CD4-positive, alpha-beta T cell treated with Interleukin-17A for 1 hour (primary cell): ENCODE measurements at regions not wholly inside any gene's neighbourhood (a gene's known extent, or its start where the extent isn't known, plus 50 kb on each side); places are given as distances from the start of the nearest gene placed in this dataset.
"Not testable (repeated sequence)": the region's sequence is repeated elsewhere in the genome, so short reads cannot be mapped to it uniquely, and the experiment has no call there.

ENCODE experiments used
- DNase-seq: peaks from one replicate; pipeline ENCODE4 v3.0.0-alpha.2; 2020

- DNase-seq, result no peak
Observed at GRCh38 chr11:87743007-87743406, 432.2 kb downstream of the RAB38 start.

GRCh38 chr11:87740968-87741367, 434.3 kb downstream of the RAB38 start:
- no peak for DNase-seq

GRCh38 chr11:87740451-87740850, 434.8 kb downstream of the RAB38 start:
- DNase-seq, result no peak

GRCh38 chr11:87739766-87740165, 435.5 kb downstream of the RAB38 start:
- DNase-seq, result no peak

- DNase-seq, result no peak
Observed at GRCh38 chr11:87739261-87739660, 436.0 kb downstream of the RAB38 start.

- no peak for DNase-seq
Observed at GRCh38 chr11:87736928-87737327, 438.3 kb downstream of the RAB38 start.

- DNase-seq, result no peak
Observed at GRCh38 chr11:87726506-87726905, 448.7 kb downstream of the RAB38 start.

- DNase-seq, result no peak
Observed at GRCh38 chr11:87724358-87724757, 450.9 kb downstream of the RAB38 start.

GRCh38 chr11:87722756-87723565, 452.3 kb downstream of the RAB38 start:
- DNase-seq, result no peak

- DNase-seq, result no peak
Observed at GRCh38 chr11:87719326-87720073, 455.7 kb downstream of the RAB38 start.

GRCh38 chr11:87712802-87713202, 462.4 kb downstream of the RAB38 start:
- DNase-seq, result no peak

GRCh38 chr11:87712391-87712790, 462.9 kb downstream of the RAB38 start:
- no peak for DNase-seq

GRCh38 chr11:87703589-87703988, 471.7 kb downstream of the RAB38 start:
- DNase-seq, result not testable (repeated sequence)

- no peak for DNase-seq
Observed at GRCh38 chr11:87675993-87676392, 499.2 kb downstream of the RAB38 start.

- DNase-seq, result no peak
Observed at GRCh38 chr11:87666730-87667129, 508.5 kb downstream of the RAB38 start.

- DNase-seq, result no peak
Observed at GRCh38 chr11:87662287-87662686, 513.0 kb downstream of the RAB38 start.

GRCh38 chr11:87660926-87661660, 514.1 kb downstream of the RAB38 start:
- no peak for DNase-seq

- DNase-seq, result no peak
Observed at GRCh38 chr11:87659807-87660206, 515.4 kb downstream of the RAB38 start.

GRCh38 chr11:87645626-87646025, 529.6 kb downstream of the RAB38 start:
- no peak for DNase-seq

- DNase-seq, result no peak
Observed at GRCh38 chr11:87639753-87640364, 535.4 kb downstream of the RAB38 start.

- DNase-seq, result no peak
Observed at GRCh38 chr11:87635001-87635400, 540.2 kb downstream of the RAB38 start.

GRCh38 chr11:87634331-87634730, 540.9 kb downstream of the RAB38 start:
- no peak for DNase-seq

- DNase-seq, result no peak
Observed at GRCh38 chr11:87628957-87629356, 546.3 kb downstream of the RAB38 start.
